Left lobe of liver (tissue), 2 donors: ENCODE measurements at regions not wholly inside any gene's neighbourhood (a gene's known extent, or its start where the extent isn't known, plus 50 kb on each side); places are given as distances from the start of the nearest gene placed in this dataset.

ENCODE experiments used
- ATAC-seq: fragments of 200-7000 bp; cut with Tn5 transposase; one replicate; pipeline ENCODE4 v1.9.1; 2020; ENCODE audit warnings: mild to moderate bottlenecking, moderate library complexity
- DNase-seq: peaks from one replicate; pipeline ENCODE4 v3.0.0-alpha.2; 2020; ENCODE audit warnings: low spot score
- donor health status: DM: no; HTN: no; CAD: no; lungs with moderate emphysema.
- donor health status: DM: no; HTN: yes; CAD: no.

- DNase-seq (no peak), ATAC-seq (no peak)
These were observed 451.0 kb downstream of the MEIS1 start for GRCh38 chr2:66885775-66886383.

- ATAC-seq, result no peak
- no peak for DNase-seq
These were observed 453.3 kb downstream of the MEIS1 start for GRCh38 chr2:66888246-66888645.

DNA sequence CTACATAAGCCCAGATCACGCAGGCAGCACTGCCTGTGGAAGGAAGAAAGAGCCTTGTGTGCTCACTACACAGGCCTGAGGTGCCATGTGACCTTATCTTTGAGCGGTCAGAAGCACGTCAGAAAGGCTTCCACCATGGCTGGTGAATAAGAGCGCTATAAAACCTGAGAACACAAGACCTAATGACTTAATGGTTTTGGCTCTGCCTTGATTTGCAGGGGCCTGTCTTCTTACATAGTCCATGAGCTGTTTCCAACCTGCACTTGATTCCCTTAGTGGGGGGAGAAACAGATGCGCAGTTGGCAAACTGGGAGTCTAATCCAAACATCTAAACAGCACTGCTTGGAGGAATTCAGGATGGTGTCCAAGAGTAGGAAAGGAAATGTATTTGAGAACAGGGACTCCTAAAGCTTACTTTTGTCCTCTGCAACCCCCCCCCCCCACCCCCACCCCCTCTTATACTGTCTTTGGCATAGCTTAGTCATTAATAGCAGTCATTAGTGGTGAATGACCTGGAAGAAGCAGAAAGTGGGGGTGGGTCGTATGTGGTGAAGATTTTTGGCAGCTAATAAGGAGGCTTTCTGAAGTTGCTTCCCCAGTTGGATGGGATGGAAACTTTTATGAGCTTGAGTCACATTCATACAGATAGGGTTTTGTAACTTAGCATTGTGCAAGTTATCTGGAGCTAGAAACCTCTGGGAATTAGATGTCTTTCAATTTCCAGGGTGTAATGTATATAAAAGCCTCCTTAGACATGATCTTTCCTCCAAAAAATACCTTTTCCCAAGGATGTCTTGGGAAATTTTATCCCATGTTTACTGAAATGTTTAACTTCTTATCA lies 454.1 kb downstream of the MEIS1 start:
- no peak for DNase-seq
- no peak for ATAC-seq

DNA sequence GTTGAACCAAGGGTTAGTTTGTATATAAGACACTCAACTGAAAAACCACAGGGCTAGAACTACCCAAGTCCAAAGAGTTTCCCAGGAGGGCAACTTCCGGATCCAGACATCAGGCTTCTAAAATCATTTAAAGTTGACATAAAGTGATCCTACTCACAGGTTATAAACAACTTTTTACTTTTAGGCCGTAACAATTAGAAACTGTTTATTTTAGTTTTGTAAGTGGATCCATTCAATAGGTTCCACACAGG lies 454.6 kb downstream of the MEIS1 start:
- no peak for ATAC-seq
- DNase-seq, result no peak

DNA sequence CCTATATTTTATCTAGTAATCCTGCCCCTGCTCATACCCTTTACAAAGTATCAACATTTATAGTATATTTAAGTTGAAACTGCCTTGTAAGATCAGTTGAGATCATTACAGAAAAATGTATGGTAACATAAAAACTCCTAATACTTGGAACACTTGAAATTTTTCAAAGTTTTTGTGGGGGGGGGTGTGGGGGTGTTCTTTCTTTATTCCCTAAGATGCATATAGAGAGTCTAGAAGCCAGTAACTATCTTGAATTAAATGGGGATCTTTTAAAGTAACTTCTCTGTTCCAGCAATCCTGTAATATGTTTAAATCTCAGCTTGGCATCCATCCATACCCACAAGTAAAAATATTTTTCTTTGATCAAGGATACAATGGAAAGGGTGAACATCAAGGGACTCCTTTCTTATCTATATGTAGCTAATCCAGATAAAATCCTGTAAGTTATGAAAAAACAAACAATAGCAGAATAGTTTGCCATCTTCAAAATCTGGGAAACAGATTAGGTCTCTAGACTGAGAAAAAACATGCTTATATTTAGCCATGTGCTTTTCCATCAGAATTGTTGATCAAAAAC lies 455.3 kb downstream of the MEIS1 start:
- ATAC-seq (no peak), DNase-seq (no peak)

- DNase-seq (no peak), ATAC-seq (no peak)
These were observed 460.3 kb downstream of the MEIS1 start for GRCh38 chr2:66895206-66895605.

GRCh38 chr2:66896131-66896530 lies 461.2 kb downstream of the MEIS1 start:
- ATAC-seq, result no peak
- DNase-seq, result no peak

DNA sequence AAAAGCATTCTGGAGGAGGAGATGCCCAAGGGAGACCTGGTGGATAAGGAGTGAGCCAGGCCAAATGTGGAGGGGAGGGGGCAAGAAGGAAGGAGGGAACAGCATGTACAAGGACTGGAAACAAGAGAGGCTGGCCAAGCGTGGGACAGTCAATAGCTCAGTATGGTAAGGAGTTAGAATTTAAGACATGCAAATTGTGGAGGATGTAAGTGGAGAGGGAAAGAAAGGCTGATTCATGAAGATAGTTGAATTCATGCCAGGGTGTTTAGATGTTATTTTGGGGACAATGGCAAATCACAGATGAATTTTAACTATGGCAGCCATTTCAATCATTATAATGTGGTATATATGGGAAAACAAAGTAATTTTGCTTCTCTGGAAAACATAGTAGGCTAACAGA lies 462.3 kb downstream of the MEIS1 start:
- ATAC-seq (no peak), DNase-seq (no peak)

DNA sequence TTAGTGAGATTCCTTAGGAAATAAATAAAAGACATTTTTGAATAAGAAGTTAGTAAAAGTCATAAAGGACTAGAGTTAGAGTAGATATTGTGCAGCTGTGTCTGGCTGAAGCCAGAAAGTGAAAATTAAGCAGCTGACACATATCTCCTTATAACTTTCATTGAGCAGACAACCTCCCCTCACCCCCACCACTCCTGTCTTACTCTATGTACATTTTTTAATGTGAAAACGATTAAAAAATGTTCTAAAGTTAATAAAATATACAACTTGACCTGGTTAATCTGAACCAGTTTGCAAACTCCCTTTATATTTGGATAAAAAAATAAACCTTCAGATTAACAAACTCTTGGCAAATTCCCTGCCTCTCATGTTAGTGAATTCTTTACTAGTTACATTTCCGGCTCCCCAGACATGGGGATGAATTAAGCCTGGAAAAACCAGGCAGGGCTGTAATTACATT lies 462.8 kb downstream of the MEIS1 start:
- ATAC-seq (no peak), DNase-seq (no peak)

GRCh38 chr2:66899109-66899508 lies 464.2 kb downstream of the MEIS1 start:
- DNase-seq (no peak), ATAC-seq (no peak)

GRCh38 chr2:66899648-66900047 lies 464.7 kb downstream of the MEIS1 start:
- ATAC-seq, result no peak
- no peak for DNase-seq

DNA sequence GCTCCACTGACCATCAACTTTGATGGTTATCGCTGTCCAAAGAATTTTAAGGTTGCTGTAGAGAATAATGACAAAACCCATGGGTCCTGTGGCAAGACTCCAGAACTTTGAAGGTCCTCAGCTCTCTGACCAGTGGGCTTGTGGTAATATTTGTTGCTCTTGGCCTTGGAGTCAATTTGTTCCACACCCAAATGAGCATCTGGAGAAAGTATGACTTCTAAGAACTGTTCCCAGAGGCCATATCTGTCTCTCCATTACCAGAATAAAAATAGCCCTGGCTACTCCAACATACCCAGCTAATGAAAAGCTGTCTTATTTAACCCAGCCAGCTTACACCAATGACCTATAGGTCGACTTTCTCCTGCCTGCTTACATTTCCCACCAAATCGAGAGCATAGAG lies 466.4 kb downstream of the MEIS1 start:
- DNase-seq (no peak), ATAC-seq (no peak)

GRCh38 chr2:66903183-66903582 lies 468.3 kb downstream of the MEIS1 start:
- DNase-seq, result no peak
- no peak for ATAC-seq

- no peak for ATAC-seq
- DNase-seq, result no peak
These were observed 469.0 kb downstream of the MEIS1 start for GRCh38 chr2:66903745-66904465.

DNA sequence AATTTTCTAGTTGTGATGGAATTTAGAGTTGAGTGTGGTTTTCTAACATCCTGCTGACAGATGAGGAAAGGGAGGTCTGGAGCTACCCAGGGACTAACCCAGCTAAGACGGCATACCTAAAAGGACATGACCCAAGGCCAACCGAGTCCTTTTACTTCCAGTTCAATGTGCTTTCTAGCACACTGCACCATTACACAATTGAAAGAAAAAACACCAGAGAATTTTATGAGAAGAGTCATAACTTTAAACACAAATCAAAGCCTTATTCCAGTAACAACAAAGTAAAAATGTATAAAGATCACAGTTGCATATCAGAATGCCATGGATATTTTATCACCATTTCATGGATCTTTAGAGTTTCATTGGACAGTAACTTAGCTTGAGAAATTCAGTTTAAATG lies 480.3 kb downstream of the MEIS1 start:
- no peak for DNase-seq
- no peak for ATAC-seq

- DNase-seq, result no peak
- no peak for ATAC-seq
These were observed 477.8 kb upstream of the ETAA1 start for GRCh38 chr2:66919286-66919685.

DNA sequence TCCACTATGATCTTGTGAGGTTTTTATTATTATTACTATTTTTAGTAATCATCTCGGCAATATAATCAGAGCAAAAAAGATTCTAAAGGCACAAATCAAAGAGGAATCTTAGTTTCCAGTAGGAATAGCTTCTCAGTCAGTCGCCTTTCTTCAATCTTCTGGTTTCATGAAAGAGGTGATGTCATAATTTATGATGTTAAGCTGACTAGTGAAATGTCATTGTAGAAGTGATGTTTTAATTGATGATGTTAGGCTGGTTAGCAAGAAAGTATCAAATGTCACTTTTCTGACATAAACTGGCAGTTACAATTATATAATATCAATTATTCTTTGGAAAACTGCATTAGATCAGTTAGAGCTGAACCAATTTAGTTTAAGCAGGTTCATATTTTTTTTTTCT lies 476.7 kb upstream of the ETAA1 start:
- DNase-seq (no peak), ATAC-seq (no peak)

DNA sequence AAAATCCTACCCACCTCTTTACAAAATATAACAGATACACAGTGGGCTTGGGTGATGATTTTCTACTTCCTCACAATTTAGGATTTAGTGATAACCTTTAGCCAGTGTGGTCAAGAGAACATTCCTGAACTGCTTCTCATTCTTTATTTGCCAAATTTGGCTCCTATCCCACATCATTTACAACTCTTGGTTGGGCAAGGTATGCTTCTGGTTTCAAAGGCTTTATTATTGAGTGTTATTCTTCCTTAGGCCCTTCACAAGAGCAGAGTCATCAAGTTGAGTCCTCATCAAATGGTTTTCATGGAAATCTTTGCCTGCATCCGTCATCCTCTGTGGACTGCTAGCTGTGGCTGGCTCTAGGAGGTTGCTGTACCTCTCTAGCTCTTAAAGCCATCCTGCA lies 472.0 kb upstream of the ETAA1 start:
- ATAC-seq (no peak), DNase-seq (no peak)

GRCh38 chr2:66926594-66927112 lies 470.5 kb upstream of the ETAA1 start:
- no peak for ATAC-seq

GRCh38 chr2:66929632-66930338 lies 467.3 kb upstream of the ETAA1 start:
- DNase-seq (peak; percentile 67), ATAC-seq (peak; percentile 72)

More at GRCh38 chr2:66926594-66927112, 470.5 kb upstream of the ETAA1 start:
- DNase-seq, result no peak
